GM12891 (cell line): ENCODE measurements at regions not wholly inside any gene's neighbourhood (a gene's known extent, or its start where the extent isn't known, plus 50 kb on each side); places are given as distances from the start of the nearest gene placed in this dataset.

Experiments used
- PAX5 ChIP-seq: IDR thresholded peaks from 2 replicates; pipeline ENCODE4 v1.6.1; 2011; ENCODE audit warnings: low read length, moderate library complexity, mild to moderate bottlenecking; ENCODE audit not compliant: insufficient read depth, severe bottlenecking
- POLR2A ChIP-seq: IDR thresholded peaks from 2 replicates; pipeline ENCODE4 v1.6.1; 2011; ENCODE audit warnings: low read depth, low read length, control low read depth
- POLR2AphosphoS5 ChIP-seq: IDR thresholded peaks from 2 replicates; pipeline ENCODE4 v1.6.1; 2011; ENCODE audit warnings: low read depth, low read length, control low read depth
- POU2F2 ChIP-seq: IDR thresholded peaks from 2 replicates; pipeline ENCODE4 v1.6.1; 2011; ENCODE audit warnings: low read depth, mild to moderate bottlenecking, control low read depth, low read length, moderate library complexity
- TAF1 ChIP-seq: IDR thresholded peaks from 2 replicates; pipeline ENCODE4 v1.6.1; 2011; ENCODE audit warnings: low read depth, low read length, control low read depth

- TF ChIP-seq POLR2A (no peak), POLR2AphosphoS5 (no peak), POU2F2 (no peak), TAF1 (no peak), PAX5 (no peak)
Observed at GRCh38 chr2:239508261-239508660, 107.4 kb upstream of the HDAC4 start.
